Stimulated activated naive CD8-positive, alpha-beta T cell treated with anti-CD3 and anti-CD28 coated beads, Interleukin-15, Interleukin-2, amounts not matched to agents 100 U/mL and 50 U/mL, for 24 hours (primary cell): ENCODE measurements at regions not wholly inside any gene's neighbourhood (a gene's known extent, or its start where the extent isn't known, plus 50 kb on each side); places are given as distances from the start of the nearest gene placed in this dataset.

Experiments
- ATAC-seq: fragments of 150-1000 bp; cut with Tn5 transposase; one replicate; pipeline ENCODE4 v1.10.0; 2021
- DNase-seq: peaks from one replicate; pipeline ENCODE4 v3.0.0; 2021

- DNase-seq (no peak), ATAC-seq (no peak)
These were observed 327.0 kb downstream of the RAD51AP2 start for GRCh38 chr2:17191223-17191622.

GRCh38 chr2:17190527-17190926, 327.7 kb downstream of the RAD51AP2 start:
- ATAC-seq = no peak
- no peak for DNase-seq

GRCh38 chr2:17188721-17189120, 329.5 kb downstream of the RAD51AP2 start:
- ATAC-seq = no peak
- DNase-seq = no peak

GRCh38 chr2:17184512-17184911, 333.7 kb downstream of the RAD51AP2 start:
- DNase-seq (no peak), ATAC-seq (no peak)

GRCh38 chr2:17182399-17182798, 335.8 kb downstream of the RAD51AP2 start:
- DNase-seq (no peak), ATAC-seq (no peak)

- DNase-seq = no peak
These were observed 337.0 kb downstream of the RAD51AP2 start for GRCh38 chr2:17181051-17181752.

GRCh38 chr2:17179145-17179808, 339.0 kb downstream of the RAD51AP2 start:
- DNase-seq (no peak), ATAC-seq (no peak)

More at GRCh38 chr2:17181051-17181752, 337.0 kb downstream of the RAD51AP2 start:
- ATAC-seq = no peak

- ATAC-seq (no peak), DNase-seq (no peak)
These were observed 341.2 kb downstream of the RAD51AP2 start for GRCh38 chr2:17177088-17177487.

GRCh38 chr2:17171446-17172049, 346.7 kb downstream of the RAD51AP2 start:
- ATAC-seq = no peak
- DNase-seq = no peak

- ATAC-seq (no peak), DNase-seq (no peak)
These were observed 351.7 kb downstream of the RAD51AP2 start for GRCh38 chr2:17166506-17166905.

GRCh38 chr2:17164550-17164949, 353.7 kb downstream of the RAD51AP2 start:
- no peak for ATAC-seq
- DNase-seq = no peak

- no peak for DNase-seq
- no peak for ATAC-seq
These were observed 354.6 kb downstream of the RAD51AP2 start for GRCh38 chr2:17163638-17164037.

GRCh38 chr2:17162713-17163112, 355.5 kb downstream of the RAD51AP2 start:
- DNase-seq = no peak
- ATAC-seq = no peak

- DNase-seq = no peak
These were observed 357.6 kb downstream of the RAD51AP2 start for GRCh38 chr2:17160594-17160993.

GRCh38 chr2:17156086-17156485, 362.2 kb downstream of the RAD51AP2 start:
- DNase-seq (no peak), ATAC-seq (no peak)

More at GRCh38 chr2:17160594-17160993, 357.6 kb downstream of the RAD51AP2 start:
- ATAC-seq = no peak

- DNase-seq (no peak), ATAC-seq (no peak)
These were observed 368.3 kb downstream of the RAD51AP2 start for GRCh38 chr2:17149945-17150344.

GRCh38 chr2:17148407-17149145, 369.7 kb downstream of the RAD51AP2 start:
- ATAC-seq = no peak
- DNase-seq = no peak

GRCh38 chr2:17146358-17146757, 371.9 kb downstream of the RAD51AP2 start:
- DNase-seq (no peak), ATAC-seq (no peak)

- DNase-seq (no peak), ATAC-seq (no peak)
These were observed 381.4 kb downstream of the RAD51AP2 start for GRCh38 chr2:17136877-17137276.

- ATAC-seq (no peak), DNase-seq (no peak)
These were observed 382.0 kb downstream of the RAD51AP2 start for GRCh38 chr2:17136231-17136630.

GRCh38 chr2:17135619-17136018, 382.6 kb downstream of the RAD51AP2 start:
- DNase-seq = no peak
- no peak for ATAC-seq

GRCh38 chr2:17133052-17133671, 385.1 kb downstream of the RAD51AP2 start:
- ATAC-seq = no peak
- DNase-seq = no peak
